HepG2 (cell line): ENCODE measurements at regions not wholly inside any gene's neighbourhood (a gene's known extent, or its start where the extent isn't known, plus 50 kb on each side); places are given as distances from the start of the nearest gene placed in this dataset.

Experiments used
- CSRNP1 ChIP-seq: sonication (generic); formaldehyde crosslinking; IDR thresholded peaks from 2 replicates; pipeline ENCODE4 v1.8.1; 2023; ENCODE audit warnings: mild to moderate bottlenecking, missing genetic modification reagents
- KIAA2018 ChIP-seq: sonication (generic); formaldehyde crosslinking; IDR thresholded peaks from 2 replicates; pipeline ENCODE4 v1.5.0; 2020; ENCODE audit warnings: mild to moderate bottlenecking, missing genetic modification reagents, borderline replicate concordance
- ZNF878 ChIP-seq: sonication (generic); formaldehyde crosslinking; IDR thresholded peaks from 2 replicates; pipeline ENCODE4 v1.8.1; 2023; ENCODE audit warnings: mild to moderate bottlenecking, missing genetic modification reagents, moderate library complexity

GRCh38 chr6:30424549-30424948 is 64.8 kb upstream of the HLA-E start (continued):
- TF ChIP-seq KIAA2018 (CRISPR knock-in tag) (no peak), ZNF878 (CRISPR knock-in tag) (no peak), CSRNP1 (CRISPR knock-in tag) (no peak)
